ENCODE measurements at regions not wholly inside any gene's neighbourhood (a gene's known extent, or its start where the extent isn't known, plus 50 kb on each side); places are given as distances from the start of the nearest gene placed in this dataset.

GRCh38 chr12:77118696-77119095, 53.3 kb upstream of the E2F7 start:
- no peak for DNase-seq (ENCODE audit: low spot score)

GRCh38 chr12:77116277-77116676, 50.9 kb upstream of the E2F7 start:
- no peak for DNase-seq (ENCODE audit: low spot score)

- no peak for DNase-seq (ENCODE audit: low spot score)
Observed at GRCh38 chr12:77115471-77115870, 50.1 kb upstream of the E2F7 start.

Measured in HuH-7 (cell line).